ENCODE measurements at regions not wholly inside any gene's neighbourhood (a gene's known extent, or its start where the extent isn't known, plus 50 kb on each side); places are given as distances from the start of the nearest gene placed in this dataset.

- TF ChIP-seq EZH2 (IDR thresholded peaks at IDR 0.05) = no peak
- no peak for TF ChIP-seq CTCF (IDR thresholded peaks at IDR 0.05)
- no peak for TF ChIP-seq EZH2phosphoT487 (IDR thresholded peaks at IDR 0.05)
- DNase-seq (ENCODE audit: low spot score) = no peak
- no peaks in the 10 kb centered on the region for H3K4me1 Mint-ChIP-seq
- no peak overlapping the region for H3K4me3 Mint-ChIP-seq
- no peaks in the 10 kb centered on the region for H3K27me3 ChIP-seq
- H3K79me2 ChIP-seq (ENCODE audit: low read depth) = no peaks in the 10 kb centered on the region
- no peaks in the 10 kb centered on the region for H3K4me1 ChIP-seq
- H3K27me3 Mint-ChIP-seq (ENCODE audit: insufficient read depth, low read depth) = peaks cover 12% of the 10 kb centered on the region
- no peak overlapping the region for H3K27ac ChIP-seq
- H3K36me3 Mint-ChIP-seq = no peaks in the 10 kb centered on the region
- H3K9me3 ChIP-seq (ENCODE audit: low read depth) = no peaks in the 10 kb centered on the region
- peaks cover 22% of the 10 kb centered on the region for H3K9me3 Mint-ChIP-seq
- H3K4me2 ChIP-seq = no peak overlapping the region
- no peak overlapping the region for H3K9ac ChIP-seq
- no peaks in the 10 kb centered on the region for H3F3A ChIP-seq (ENCODE audit: low read depth)
- H4K20me1 ChIP-seq (ENCODE audit: low read depth) = no peaks in the 10 kb centered on the region
- H3K36me3 ChIP-seq = no peaks in the 10 kb centered on the region
- no peak overlapping the region for H3K4me3 ChIP-seq
- no peak overlapping the region for H2AFZ ChIP-seq (replicated peaks)
- no peak overlapping the region for H3K27ac Mint-ChIP-seq
These were observed 64.7 kb downstream of the DHCR7 start for GRCh38 chr11:71383461-71383860.

GRCh38 chr11:71381781-71382505 lies 66.2 kb downstream of the DHCR7 start:
- H3K36me3 Mint-ChIP-seq = no peaks in the 10 kb centered on the region

DNA sequence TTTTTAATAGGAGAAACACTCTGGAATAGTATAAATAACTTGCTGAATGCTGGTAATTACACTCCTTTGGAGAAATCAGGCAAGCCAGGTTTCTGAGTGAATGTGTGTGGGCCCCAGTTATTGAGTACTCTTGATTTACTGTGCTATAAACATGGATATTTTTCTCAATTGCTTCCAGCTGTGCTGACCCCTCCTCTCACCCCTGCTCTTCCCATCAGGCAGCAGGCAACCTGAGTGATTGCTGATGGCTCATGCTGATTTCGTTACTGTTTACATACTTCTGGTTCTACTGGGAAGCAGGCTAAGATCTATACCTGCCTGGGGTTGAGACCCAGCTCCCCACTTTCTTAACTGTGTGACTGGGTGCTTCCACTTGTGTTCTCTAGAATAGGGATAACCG lies 68.5 kb downstream of the DHCR7 start:
- H3K27ac Mint-ChIP-seq = no peak overlapping the region
- Histone ChIP-seq H3K9me3 (ENCODE audit: low read depth) (no peaks in the 10 kb centered on the region), H3K9ac (no peak overlapping the region), H3K4me2 (no peak overlapping the region), H2AFZ (replicated peaks) (no peak overlapping the region), H3K4me1 (no peaks in the 10 kb centered on the region), H3K27me3 (peaks cover 8% of the 10 kb centered on the region), H3K79me2 (ENCODE audit: low read depth) (no peaks in the 10 kb centered on the region), H3F3A (ENCODE audit: low read depth) (no peaks in the 10 kb centered on the region), H3K4me3 (no peak overlapping the region), H4K20me1 (ENCODE audit: low read depth) (no peaks in the 10 kb centered on the region), H3K27ac (no peak overlapping the region), H3K36me3 (no peaks in the 10 kb centered on the region)
- H3K9me3 Mint-ChIP-seq = peaks cover 7% of the 10 kb centered on the region
- H3K27me3 Mint-ChIP-seq (ENCODE audit: insufficient read depth, low read depth) = peaks cover 5% of the 10 kb centered on the region
- H3K36me3 Mint-ChIP-seq = no peaks in the 10 kb centered on the region
- no peak for DNase-seq (ENCODE audit: low spot score)
- no peaks in the 10 kb centered on the region for H3K4me1 Mint-ChIP-seq
- TF ChIP-seq CTCF (IDR thresholded peaks at IDR 0.05) (no peak), EZH2phosphoT487 (IDR thresholded peaks at IDR 0.05) (no peak), EZH2 (IDR thresholded peaks at IDR 0.05) (no peak)
- no peak overlapping the region for H3K4me3 Mint-ChIP-seq

More at GRCh38 chr11:71381781-71382505, 66.2 kb downstream of the DHCR7 start:
- Mint-ChIP-seq H3K27ac (no peak overlapping the region), H3K4me1 (no peaks in the 10 kb centered on the region), H3K27me3 (ENCODE audit: insufficient read depth, low read depth) (peaks cover 10% of the 10 kb centered on the region), H3K4me3 (no peak overlapping the region), H3K9me3 (peaks cover 11% of the 10 kb centered on the region)
- H3K27ac ChIP-seq = no peak overlapping the region
- no peaks in the 10 kb centered on the region for H3K4me1 ChIP-seq
- no peak overlapping the region for H3K4me3 ChIP-seq
- H3K9ac ChIP-seq = no peak overlapping the region
- peaks cover 4% of the 10 kb centered on the region for H3K27me3 ChIP-seq
- no peaks in the 10 kb centered on the region for H4K20me1 ChIP-seq (ENCODE audit: low read depth)
- H3K79me2 ChIP-seq (ENCODE audit: low read depth) = no peaks in the 10 kb centered on the region
- H3K4me2 ChIP-seq = no peak overlapping the region
- no peaks in the 10 kb centered on the region for H3K36me3 ChIP-seq
- no peak for DNase-seq (ENCODE audit: low spot score)
- H3F3A ChIP-seq (ENCODE audit: low read depth) = no peaks in the 10 kb centered on the region
- TF ChIP-seq CTCF (IDR thresholded peaks at IDR 0.05) (no peak), EZH2 (IDR thresholded peaks at IDR 0.05) (no peak)
- H2AFZ ChIP-seq (replicated peaks) = no peak overlapping the region
- H3K9me3 ChIP-seq (ENCODE audit: low read depth) = no peaks in the 10 kb centered on the region
